ENCODE measurements at regions not wholly inside any gene's neighbourhood (a gene's known extent, or its start where the extent isn't known, plus 50 kb on each side); places are given as distances from the start of the nearest gene placed in this dataset.

- Histone ChIP-seq H3K4me1 (ENCODE audit: insufficient read depth, low read length) (no peaks in the 10 kb centered on the region), H3K4me2 (ENCODE audit: low read length) (no peak overlapping the region), H3K27ac (ENCODE audit: low read depth, low read length) (no peak overlapping the region), H3K9me3 (ENCODE audit: insufficient read depth, low read depth, low read length) (no peaks in the 10 kb centered on the region), H2AFZ (ENCODE audit: low read depth, low read length) (no peak overlapping the region), H4K20me1 (ENCODE audit: insufficient read depth, low read length) (no peaks in the 10 kb centered on the region), H3K27me3 (ENCODE audit: insufficient read depth, low read length) (no peaks in the 10 kb centered on the region), H3K4me3 (ENCODE audit: insufficient read depth, low read depth, low read length) (no peak overlapping the region), H3K36me3 (ENCODE audit: insufficient read depth, low read length) (no peaks in the 10 kb centered on the region), H3K79me2 (ENCODE audit: insufficient read depth, low read length) (no peaks in the 10 kb centered on the region), H3K9ac (ENCODE audit: low read length) (no peak overlapping the region)
- no peak for DNase-seq (ENCODE audit: low read depth)
- Mint-ChIP-seq H3K4me3 (ENCODE audit: unreplicated experiment) (no peak overlapping the region), H3K27ac (ENCODE audit: unreplicated experiment) (no peak overlapping the region), H3K27me3 (ENCODE audit: low read depth, unreplicated experiment) (peaks cover 10% of the 10 kb centered on the region), H3K4me1 (ENCODE audit: low read depth, unreplicated experiment) (no peaks in the 10 kb centered on the region), H3K36me3 (ENCODE audit: low read depth, unreplicated experiment) (no peaks in the 10 kb centered on the region), H3K9me3 (ENCODE audit: unreplicated experiment) (no peaks in the 10 kb centered on the region)
- no peak for FAIRE-seq
- no peak for TF ChIP-seq CTCF (IDR thresholded peaks at IDR 0.05; ENCODE audit: insufficient read depth, low read depth, low read length)
- no peak for TF ChIP-seq EZH2 (IDR thresholded peaks at IDR 0.05; ENCODE audit: insufficient read depth, low read length)
These were observed 106.6 kb upstream of the NMUR2 start for GRCh38 chr5:152511531-152512132.

- Histone ChIP-seq H3K27me3 (ENCODE audit: insufficient read depth, low read length) (no peaks in the 10 kb centered on the region), H3K36me3 (ENCODE audit: insufficient read depth, low read length) (no peaks in the 10 kb centered on the region), H4K20me1 (ENCODE audit: insufficient read depth, low read length) (no peaks in the 10 kb centered on the region), H3K9me3 (ENCODE audit: insufficient read depth, low read depth, low read length) (no peaks in the 10 kb centered on the region), H3K4me1 (ENCODE audit: insufficient read depth, low read length) (no peaks in the 10 kb centered on the region), H2AFZ (ENCODE audit: low read depth, low read length) (no peak overlapping the region), H3K27ac (ENCODE audit: low read depth, low read length) (no peak overlapping the region), H3K4me2 (ENCODE audit: low read length) (no peak overlapping the region), H3K4me3 (ENCODE audit: insufficient read depth, low read depth, low read length) (no peak overlapping the region), H3K9ac (ENCODE audit: low read length) (no peak overlapping the region), H3K79me2 (ENCODE audit: insufficient read depth, low read length) (no peaks in the 10 kb centered on the region)
- DNase-seq (ENCODE audit: low read depth): no peak
- Mint-ChIP-seq H3K27ac (ENCODE audit: unreplicated experiment) (no peak overlapping the region), H3K9me3 (ENCODE audit: unreplicated experiment) (no peaks in the 10 kb centered on the region), H3K36me3 (ENCODE audit: low read depth, unreplicated experiment) (no peaks in the 10 kb centered on the region), H3K4me1 (ENCODE audit: low read depth, unreplicated experiment) (no peaks in the 10 kb centered on the region), H3K4me3 (ENCODE audit: unreplicated experiment) (no peak overlapping the region), H3K27me3 (ENCODE audit: low read depth, unreplicated experiment) (no peaks in the 10 kb centered on the region)
- TF ChIP-seq EZH2 (IDR thresholded peaks at IDR 0.05; ENCODE audit: insufficient read depth, low read length): no peak
- peak; percentile 39 for TF ChIP-seq CTCF (IDR thresholded peaks at IDR 0.05; ENCODE audit: insufficient read depth, low read depth, low read length)
- FAIRE-seq: peak; percentile 9
These were observed 109.8 kb upstream of the NMUR2 start for GRCh38 chr5:152514827-152515397.

GRCh38 chr5:152523964-152524363 lies 118.9 kb upstream of the NMUR2 start:
- H3K36me3 Mint-ChIP-seq (ENCODE audit: low read depth, unreplicated experiment): no peaks in the 10 kb centered on the region
- H3K27me3 ChIP-seq (ENCODE audit: insufficient read depth, low read length): no peaks in the 10 kb centered on the region
- no peaks in the 10 kb centered on the region for H3K27me3 Mint-ChIP-seq (ENCODE audit: low read depth, unreplicated experiment)
- no peak overlapping the region for H2AFZ ChIP-seq (ENCODE audit: low read depth, low read length)
- H3K27ac Mint-ChIP-seq (ENCODE audit: unreplicated experiment): peak overlapping the region; percentile 93
- peaks cover 3% of the 10 kb centered on the region for H3K9me3 Mint-ChIP-seq (ENCODE audit: unreplicated experiment)
- no peak for FAIRE-seq
- H3K79me2 ChIP-seq (ENCODE audit: insufficient read depth, low read length): no peaks in the 10 kb centered on the region
- no peak overlapping the region for H3K4me2 ChIP-seq (ENCODE audit: low read length)
- no peak overlapping the region for H3K4me3 Mint-ChIP-seq (ENCODE audit: unreplicated experiment)
- no peaks in the 10 kb centered on the region for H3K36me3 ChIP-seq (ENCODE audit: insufficient read depth, low read length)
- no peak for TF ChIP-seq CTCF (IDR thresholded peaks at IDR 0.05; ENCODE audit: insufficient read depth, low read depth, low read length)
- no peak for TF ChIP-seq EZH2 (IDR thresholded peaks at IDR 0.05; ENCODE audit: insufficient read depth, low read length)
- H3K9me3 ChIP-seq (ENCODE audit: insufficient read depth, low read depth, low read length): no peaks in the 10 kb centered on the region
- H3K9ac ChIP-seq (ENCODE audit: low read length): no peak overlapping the region
- H3K4me1 ChIP-seq (ENCODE audit: insufficient read depth, low read length): peaks cover 4% of the 10 kb centered on the region
- no peaks in the 10 kb centered on the region for H4K20me1 ChIP-seq (ENCODE audit: insufficient read depth, low read length)
- peaks cover 11% of the 10 kb centered on the region for H3K4me1 Mint-ChIP-seq (ENCODE audit: low read depth, unreplicated experiment)
- DNase-seq (ENCODE audit: low read depth): no peak
- H3K4me3 ChIP-seq (ENCODE audit: insufficient read depth, low read depth, low read length): no peak overlapping the region
- no peak overlapping the region for H3K27ac ChIP-seq (ENCODE audit: low read depth, low read length)

Data from astrocyte (in vitro differentiated cells and primary cell).